ENCODE measurements at regions not wholly inside any gene's neighbourhood (a gene's known extent, or its start where the extent isn't known, plus 50 kb on each side); places are given as distances from the start of the nearest gene placed in this dataset.

DNA sequence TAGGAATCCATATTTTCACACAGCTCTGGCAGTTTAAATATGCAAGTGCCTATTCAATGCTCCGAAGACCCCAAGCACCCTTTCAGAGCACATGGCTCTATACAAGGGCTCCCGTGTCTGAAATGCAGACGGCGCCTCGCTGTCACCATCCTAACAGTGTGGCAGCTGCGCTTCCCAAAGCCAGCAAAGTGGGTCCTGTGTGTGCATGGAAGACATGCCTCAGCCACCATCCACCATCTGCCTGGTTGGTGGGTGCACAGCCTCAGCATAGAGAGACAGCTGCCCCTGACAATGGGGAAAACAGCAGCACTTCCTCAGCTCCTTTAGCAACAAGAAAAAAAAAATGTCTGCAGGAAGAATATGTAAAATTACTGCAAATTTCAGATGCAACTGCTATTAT is 218.1 kb downstream of the SP3 start:
- no peak for DNase-seq

DNA sequence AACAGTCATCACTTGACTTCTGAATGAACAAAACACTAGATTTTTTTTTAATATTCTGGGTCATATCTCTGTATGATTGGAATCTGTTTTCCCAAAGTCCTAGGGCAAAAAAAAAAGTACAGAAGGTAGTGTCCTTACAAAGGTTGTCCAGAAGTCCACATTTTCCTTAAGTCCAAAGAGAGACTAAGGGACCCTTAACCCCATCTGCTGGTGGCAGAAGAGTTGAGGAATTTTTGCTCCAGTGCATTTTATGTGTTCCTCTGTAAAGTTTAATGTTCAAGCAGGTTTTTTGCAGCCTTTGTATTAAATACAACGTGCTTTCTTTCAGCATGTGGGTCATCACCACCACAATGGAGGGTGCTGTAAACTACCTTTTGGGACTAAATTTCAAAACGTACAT is 215.9 kb downstream of the SP3 start:
- no peak for DNase-seq

DNA sequence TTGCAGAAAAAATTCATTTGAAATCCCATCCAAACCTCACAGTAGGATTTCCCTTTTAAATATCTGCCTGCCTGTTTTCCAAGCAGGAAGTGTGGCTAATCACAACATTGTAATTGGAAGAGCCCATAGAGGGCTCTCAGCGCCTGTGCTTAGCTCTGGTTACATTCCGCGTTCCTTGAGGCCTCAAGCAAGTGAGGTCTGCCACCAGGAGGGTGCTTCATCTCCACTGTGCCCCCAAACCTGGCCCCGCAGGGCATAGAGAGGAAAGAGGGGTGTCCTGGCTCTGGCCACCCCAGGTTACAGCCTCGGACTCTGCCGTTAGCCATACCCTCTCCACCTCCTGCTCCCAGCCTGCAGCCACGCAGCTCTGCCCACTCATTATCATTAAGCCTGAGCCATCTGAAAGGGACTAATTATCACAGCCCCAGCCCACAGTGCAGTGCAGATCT is 214.8 kb downstream of the SP3 start:
- no peak for DNase-seq

DNA sequence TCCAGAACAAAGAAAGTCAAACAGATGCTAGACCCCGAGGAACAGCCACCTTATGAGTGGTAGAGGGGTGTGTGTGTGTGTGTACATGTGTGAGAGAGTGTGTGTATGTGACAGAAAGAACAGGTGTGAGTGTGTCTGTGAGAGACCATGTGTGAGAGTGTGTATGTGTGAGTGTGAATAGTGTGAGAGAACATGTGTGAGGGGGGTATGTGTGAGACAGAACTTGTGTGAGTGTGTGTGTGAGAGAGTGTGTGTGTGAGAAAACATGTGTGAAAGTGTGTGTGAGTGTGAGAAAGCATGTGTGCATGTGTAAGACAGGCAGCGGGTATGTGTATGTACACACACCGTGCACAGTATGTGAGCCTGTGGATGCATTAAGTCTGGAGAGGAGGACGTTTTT is 214.3 kb downstream of the SP3 start:
- no peak for DNase-seq

DNA sequence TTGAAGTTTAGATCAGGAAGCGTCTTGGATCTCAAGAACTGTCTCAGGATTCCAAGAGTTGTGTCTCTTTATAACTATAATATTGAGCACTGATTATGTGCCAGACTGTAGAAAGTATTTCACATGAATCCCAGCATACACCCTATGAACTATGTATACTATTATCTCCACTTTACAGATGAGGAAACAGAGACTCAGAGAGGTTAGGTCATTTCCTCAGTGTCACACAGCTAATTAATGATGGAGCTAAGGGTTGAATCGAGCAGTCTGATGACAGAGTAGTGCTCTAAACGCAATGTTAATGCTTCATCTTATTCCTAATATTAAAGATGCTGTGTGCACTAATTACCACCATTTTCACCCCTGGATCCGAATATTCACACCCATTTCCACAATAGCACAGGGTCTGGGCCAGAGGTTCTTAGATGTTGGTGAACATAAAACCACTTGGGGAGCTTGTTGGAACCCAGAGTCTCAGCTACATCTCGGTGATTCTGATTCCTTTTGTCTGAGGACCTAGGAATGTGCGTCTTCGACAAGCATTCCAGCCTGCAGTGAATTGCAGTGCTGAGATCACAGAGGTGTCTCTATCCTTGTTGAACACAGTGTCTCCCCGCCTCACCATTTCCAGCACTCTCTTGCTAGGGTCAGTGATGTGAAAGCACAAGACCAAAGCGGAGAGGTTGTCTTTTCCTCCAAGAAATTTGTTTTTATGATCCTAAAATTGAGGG is 213.8 kb downstream of the SP3 start:
- no peak for DNase-seq

DNA sequence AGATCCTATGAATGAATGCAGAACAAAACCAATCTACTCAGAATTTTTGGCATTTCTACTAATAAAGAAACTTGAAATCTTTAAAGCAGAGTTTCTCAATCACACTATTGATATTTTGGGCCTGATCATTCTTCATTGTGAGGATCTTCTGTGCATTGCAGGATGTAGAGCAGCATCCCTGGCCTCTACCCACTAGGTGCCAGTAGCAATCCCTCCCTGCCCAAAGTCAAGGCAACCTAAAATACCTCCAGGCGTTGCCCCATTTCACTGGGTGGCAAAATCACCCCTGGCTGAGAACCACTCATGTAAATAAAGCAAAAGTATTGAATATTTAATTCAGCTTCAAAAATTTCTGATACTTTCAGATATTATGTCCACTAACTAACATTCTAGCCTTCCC is 213.0 kb downstream of the SP3 start:
- no peak for DNase-seq

DNA sequence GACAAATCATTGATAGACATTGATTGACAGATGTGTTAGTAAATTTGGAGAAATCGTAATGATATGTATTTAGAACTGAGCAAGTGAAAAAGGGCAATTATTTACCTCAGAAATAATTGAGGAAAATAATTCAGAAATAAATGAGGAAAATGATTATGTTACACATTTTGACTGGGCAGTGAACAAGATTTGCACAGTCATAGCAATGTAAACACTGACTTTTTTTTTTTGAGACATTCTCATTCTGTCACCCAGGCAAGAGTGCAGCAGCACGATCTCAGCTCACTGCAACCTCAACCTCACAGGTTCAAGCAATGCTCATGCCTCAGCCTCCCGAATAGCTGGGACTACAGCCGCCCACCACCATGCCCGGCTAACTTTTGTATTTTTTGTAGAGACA is 211.7 kb downstream of the SP3 start:
- DNase-seq, result no peak

DNA sequence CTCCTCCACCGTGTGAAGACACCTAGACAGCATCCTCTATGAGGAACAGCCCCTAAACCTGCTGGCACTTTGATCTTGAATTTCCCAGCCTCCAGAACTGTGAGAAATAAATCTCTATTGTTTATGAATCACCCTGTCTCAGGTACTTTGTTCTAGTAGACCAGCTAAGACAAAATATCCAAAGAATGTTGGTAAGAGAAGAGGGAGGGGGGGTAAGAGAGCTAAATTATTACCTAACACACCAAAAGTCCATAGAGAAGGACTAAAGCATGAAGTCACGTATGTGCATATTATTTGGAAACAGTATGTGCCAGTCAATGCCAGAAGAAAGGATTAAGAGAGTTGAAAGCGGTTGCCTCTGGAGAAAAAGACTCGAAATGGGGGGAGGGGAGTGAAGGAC is 211.0 kb downstream of the SP3 start:
- no peak for DNase-seq

DNA sequence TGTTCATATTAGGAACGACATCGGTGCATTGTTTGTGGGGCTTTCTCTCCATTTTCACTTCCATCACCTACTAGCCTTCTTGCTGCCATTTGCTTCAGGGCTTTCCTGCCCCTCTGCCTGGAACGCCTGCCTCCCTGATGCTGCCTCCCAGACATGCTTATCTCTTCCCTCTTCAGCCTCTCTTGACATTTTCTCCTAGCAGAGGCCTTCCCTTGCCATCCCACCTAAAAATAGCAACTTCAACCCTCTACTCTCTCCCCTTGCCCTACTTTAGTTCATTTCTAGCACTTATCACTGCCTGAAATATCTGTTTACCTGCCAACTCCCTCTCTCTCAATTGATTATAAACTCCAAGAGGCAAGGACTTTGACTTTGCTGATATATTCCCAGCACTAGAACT is 210.3 kb downstream of the SP3 start:
- DNase-seq, result no peak

DNA sequence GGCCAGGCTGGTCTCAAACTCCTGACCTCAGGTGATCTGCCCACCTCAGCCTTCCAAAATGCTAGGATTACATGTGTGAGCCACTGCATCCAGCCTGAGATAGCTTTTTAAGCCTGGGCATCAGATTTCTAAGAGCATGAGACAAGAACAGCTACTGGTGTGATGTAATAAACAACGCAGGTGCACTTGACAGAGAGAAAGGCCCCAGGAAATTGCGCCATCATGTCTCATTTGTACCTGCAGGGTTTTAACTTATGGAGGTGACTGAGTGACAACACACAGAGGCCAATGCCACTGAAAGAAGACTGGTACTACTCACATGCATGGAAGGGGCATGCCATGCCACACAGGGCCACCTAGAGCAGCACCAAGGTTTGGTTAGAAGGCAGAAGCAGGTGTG is 209.4 kb downstream of the SP3 start:
- DNase-seq, result no peak

DNA sequence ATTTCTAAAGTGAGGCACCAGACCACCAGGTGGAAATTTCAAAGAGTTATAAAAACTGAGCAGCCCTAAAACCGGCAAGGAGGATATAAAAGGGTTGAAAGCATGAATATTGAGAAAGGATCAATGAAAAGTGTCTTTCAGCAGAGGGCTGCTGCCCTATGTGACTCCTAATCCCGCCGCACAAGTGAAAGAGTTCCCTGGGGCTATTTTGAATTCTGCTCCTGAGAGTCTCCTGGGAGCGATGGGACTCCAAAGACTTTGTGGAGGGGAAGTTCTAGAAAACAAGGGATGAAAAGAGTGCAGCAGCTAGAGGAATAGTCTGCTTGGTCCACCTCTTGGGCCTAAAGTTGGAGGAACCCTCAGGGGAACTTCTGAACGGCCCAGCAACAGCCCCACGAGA is 205.2 kb downstream of the SP3 start:
- DNase-seq, result no peak

DNA sequence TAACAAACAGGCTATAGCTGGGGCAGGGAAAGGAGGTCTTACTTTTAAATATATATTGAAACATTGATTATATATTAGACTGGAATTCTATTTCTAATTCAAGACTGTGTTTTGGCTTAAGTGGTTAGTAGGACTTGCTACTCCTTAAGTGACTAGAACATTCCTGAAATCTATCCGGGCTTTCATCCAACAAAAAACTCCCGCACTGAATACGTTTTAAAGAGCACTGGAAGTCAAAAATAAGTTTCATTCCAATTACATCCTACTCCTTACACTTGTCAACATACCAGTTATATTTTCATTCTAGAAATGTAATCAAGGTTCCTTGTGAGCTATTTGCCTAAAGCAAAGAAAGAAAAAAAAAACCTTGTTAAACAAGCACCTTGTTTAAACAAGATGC is 204.6 kb downstream of the SP3 start:
- DNase-seq, result no peak

DNA sequence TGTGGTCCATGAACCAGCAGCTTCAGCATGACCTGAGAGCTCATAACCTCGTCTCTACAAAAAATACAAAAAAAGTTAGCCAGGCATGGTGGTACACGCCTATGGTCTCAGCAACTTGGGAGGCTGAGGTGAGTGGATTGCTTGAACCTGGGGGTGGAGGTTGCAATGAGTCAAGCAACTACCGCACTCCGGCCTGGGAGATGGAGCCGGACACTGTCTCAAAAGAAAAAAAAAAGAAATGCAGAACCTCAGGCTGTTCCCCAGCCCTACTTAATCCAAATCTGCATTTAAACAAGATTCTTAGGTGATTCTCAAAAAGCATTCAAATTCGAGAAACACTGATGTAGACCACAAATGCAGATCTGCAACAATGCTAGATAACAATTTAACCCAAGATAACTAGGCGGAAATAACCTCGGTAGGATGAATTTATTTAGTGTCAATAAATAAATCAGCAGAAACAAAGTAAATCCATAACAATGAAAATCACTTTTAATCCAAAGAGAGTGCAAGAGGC is 203.5 kb downstream of the SP3 start:
- DNase-seq, result no peak

DNA sequence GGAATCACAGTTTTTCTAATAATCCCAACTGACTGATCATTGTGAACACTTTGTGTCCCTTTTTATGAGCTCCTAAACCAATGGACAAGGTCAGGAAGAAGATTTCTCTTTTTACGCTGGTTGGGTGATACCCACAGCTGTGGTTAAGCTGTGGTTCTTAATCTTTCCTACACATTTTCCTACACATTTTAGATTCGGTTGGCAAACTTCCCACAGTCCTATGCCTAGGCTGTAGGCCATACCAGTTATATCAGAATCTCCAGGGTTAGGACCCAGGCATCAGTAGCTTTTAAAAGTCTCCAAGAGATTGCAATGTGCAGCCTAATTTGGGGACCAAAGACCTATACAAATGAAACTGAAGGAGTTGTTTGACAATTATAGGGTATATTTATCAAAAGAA is 203.0 kb downstream of the SP3 start:
- DNase-seq, result no peak

DNA sequence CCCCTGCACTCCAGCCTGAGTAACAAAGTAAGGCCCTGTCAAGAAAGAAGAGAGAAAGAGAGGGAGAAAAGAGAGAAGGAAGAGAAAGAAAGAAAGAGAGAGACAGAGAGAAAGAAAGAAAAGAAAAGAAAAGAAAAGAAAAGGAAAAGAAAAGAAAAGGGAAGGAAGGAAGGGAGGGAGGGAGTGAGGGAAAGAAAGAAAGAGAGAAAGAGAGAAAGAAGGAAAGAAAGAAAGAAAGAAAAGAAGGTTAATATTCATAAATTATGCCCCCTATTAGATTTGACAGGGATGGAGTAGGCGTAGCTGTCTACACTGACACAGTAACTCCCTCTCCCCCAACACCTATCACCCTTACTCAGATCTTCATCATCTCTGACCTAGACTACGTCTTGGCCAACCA is 202.3 kb downstream of the SP3 start:
- DNase-seq, result no peak

DNA sequence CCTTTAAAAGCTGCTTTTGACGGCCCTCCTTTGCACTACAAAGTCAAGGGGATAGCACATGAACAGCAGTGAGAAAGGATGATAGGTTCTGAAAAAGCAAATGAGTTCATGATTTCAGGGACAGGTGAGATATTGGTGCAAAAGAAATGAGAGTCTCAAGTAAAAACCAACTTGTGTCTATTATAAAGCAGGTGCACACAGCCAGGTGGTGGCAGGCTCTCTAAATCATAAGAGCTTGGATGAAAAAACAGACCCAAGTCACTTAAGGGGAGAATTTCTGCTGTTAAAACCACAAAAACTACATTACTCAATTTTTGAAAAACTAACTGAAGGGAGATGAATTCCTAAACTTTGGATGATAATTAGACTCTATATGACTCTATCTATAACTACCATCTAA is 201.5 kb downstream of the SP3 start:
- no peak for DNase-seq

DNA sequence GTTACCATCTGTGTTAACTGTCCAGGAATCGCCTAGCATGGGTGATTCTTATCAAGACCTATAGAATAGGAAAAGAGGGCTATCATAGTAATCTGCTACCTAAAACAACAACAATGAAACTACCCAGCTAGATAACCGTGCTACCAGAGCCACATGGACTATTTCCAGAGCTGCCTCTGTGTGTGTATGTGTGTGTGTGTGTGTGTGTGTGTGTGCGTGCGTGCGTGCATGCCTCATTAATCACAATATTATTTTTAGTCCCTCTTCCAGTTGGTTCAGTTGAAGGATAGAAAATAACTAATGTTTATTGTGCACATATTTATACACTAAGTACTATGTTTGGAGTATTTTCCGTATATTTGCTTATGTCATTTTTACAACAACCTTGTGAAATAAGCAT is 201.1 kb downstream of the SP3 start:
- DNase-seq, result no peak

DNA sequence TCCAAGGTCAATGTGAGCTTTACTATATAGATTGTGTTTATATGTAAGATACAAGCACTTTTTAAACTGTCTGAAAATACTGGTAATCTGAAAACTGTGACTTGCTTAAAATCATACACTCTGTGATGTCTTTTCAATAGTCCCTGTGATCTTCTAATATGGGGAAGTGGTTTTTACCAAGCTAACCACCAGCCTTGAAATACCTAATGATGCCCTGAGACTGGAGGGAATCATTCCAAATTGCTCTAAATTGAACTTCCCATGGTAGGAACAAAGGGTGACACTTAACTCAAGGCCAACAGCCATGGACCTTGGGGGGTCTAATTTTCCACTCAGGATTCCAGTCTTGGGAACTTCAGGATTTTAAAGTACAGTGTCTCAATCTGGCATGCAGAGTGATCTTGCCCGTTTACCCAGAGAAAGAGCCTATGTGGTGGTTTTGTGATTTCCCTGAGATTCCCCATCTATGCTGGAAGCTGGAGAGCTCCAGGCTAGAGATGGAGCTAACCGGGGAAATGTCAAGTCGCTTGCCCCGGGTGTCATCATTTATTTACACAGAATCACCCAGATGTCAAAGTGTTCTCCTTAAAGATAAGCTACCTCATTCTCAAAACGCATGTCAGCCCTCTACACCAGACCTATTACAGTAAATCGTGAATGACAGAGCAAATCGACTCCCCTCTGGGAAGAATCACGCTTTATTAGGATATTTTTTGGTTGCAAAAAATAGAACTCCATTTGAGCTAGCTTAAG is 198.5 kb downstream of the SP3 start:
- no peak for DNase-seq

DNA sequence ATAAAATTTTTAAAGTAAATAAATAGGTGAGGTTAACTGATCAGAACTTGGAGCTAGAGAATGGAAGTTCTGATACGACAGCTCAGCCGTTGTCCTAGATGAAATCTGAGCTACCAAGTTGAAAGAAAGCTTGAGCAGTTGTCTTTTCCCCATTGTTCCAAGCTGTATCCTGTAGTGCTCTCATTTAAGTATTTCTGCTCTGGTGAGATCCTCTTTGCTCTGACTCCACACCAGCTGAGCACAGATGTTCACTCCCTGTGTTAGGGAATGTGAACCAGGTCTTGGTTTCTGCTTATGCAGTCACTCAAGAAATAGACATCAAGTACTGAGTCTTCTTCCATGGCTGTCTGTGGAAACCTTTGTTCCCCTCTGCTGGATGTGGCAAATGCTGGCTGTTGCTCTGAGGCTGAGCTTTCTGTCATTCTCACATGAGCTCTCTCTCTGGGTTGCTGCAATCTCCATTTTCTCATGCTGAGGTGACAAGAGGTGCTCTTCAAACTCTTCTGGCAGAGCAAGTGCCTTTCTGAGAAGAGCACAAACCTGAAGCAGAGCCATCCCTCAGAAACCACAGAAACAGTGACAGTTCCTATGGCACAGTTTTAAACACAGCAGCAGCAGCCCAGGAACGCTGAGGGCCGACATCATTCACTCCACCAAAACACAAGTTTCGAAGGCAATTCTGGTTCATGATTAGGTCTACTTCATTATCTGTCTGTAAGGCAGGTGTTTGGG is 194.1 kb downstream of the SP3 start:
- no peak for DNase-seq

DNA sequence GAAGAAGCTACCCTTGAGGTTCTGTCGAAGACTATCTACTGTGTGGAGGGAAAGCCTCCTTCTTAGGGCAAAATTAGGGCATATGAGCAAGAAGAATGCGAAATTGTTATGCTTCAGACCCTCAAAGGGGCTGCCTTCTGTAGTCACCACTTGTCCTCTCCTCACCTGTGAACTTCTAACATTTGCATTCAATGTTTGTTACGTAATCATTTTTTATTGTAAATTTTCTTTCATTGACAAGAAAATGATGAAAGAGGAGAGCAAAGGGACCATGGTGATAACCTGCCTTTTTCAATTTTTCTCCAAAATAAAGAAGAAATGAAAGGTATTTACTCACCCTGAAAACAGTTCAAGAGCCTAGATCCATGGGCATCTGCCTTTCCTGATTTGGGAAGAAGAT is 193.0 kb downstream of the SP3 start:
- no peak for DNase-seq

DNA sequence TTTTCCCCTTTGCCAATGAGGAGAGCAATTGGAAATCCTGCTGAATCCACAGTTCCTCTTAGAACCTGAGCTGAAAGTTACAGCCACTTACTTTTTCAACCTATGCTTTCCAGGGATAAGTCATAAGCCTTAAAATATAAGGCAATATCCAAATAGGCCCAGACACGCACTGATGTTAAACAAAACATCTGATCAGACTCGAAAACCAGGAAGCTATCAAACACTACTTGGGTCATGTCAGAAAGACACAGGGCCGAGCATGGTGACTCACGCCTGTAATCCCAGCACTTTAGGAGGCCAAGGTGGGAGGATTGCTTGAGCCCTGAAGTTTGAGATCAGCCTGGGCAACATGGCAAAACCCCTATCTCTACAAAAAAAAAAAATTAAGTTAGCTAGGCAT is 192.1 kb downstream of the SP3 start:
- no peak for DNase-seq

DNA sequence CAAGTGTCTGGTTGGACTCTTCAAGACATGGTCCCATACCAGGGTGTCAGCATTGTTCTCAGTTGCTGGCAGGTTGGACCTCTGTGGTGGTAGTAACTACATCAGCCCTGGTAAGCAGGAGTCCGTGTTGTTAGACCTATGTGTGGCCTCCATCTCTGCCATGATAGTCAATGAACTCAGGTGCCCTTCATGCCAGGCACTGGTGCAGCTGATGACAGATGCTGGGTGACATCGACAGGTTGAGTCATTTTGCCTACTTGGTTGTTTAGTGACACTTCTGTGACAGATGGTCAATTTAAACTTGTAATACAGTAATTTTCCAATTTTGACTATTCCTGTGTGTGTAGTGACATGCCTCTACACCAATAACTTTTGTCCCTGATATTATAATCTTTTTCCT is 189.7 kb downstream of the SP3 start:
- DNase-seq, result no peak

DNA sequence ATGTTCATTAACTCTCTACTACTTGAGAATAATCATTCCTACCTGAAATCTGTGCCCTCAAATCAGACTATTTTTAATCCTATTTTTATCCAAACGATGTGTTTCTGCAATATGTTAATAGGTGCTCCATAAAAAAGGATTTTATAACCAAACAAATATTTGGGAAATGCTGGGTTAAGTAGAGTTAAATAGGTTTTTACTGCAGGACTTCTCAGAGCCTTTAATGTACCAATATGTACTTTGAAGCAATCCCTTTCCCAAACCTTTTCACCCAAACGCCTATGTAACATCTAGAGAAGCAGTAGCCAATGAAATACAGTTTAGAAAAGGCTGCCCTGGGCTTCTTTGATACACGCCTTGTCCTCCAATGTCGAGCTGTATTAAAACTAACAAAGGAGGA is 182.5 kb downstream of the SP3 start:
- no peak for DNase-seq

DNA sequence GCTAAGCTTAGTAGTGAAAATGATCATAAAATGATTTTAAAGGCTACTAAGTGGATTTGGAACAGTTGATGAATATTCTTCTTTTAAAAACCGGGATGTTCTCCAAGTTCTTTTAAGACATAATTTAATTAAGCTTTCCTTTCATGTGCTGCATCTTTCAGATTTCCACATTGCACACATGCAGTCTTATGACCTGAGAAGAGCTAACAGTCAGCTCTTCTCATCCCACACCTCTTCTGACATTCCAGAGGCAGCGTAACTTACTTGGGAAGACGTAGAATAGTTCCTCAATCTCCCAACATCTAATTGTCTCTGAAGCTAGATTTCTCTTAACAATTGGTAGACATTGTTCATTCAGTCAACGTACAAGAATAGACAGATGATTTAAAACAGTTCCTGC is 181.8 kb downstream of the SP3 start:
- DNase-seq, result no peak

All from suppressor macrophage treated with lipopolysaccharide for 4 hours (primary cell).